ENCODE measurements at regions not wholly inside any gene's neighbourhood (a gene's known extent, or its start where the extent isn't known, plus 50 kb on each side); places are given as distances from the start of the nearest gene placed in this dataset.

- no peak for DNase-seq (ENCODE audit: extremely low read depth, insufficient read length)
Measured at GRCh38 chr13:34278780-34279179, 460.8 kb downstream of the RFC3 start.

DNA sequence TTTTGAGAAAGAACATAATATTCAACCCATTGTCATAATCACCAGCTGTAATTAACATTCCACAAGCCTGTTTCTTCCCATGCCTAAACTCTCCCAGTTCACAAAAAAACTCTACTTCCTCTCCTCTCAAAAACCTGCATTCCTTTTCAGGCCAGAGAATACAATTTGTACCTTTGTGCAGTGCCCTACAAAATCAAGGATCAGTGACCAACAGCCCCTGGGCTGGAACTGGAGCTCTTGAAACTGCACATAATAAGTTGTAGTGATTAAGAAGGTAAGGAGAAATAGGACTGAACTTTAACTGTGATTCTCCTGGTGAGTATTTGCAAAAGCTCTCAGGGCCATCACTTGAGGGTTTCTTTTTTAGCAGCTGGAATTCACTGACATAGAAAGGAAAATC is 472.7 kb downstream of the RFC3 start:
- Histone ChIP-seq H3K27me3 (replicated peaks; ENCODE audit: control insufficient read depth, insufficient read depth, low read length) (no peaks in the 10 kb centered on the region), H3K4me3 (replicated peaks; ENCODE audit: low read depth, low read length) (no peak overlapping the region), H3K36me3 (ENCODE audit: control insufficient read depth, insufficient read depth, low read length) (no peaks in the 10 kb centered on the region)
- no peak for TF ChIP-seq CTCF (IDR thresholded peaks at IDR 0.05; ENCODE audit: insufficient read depth, low read length, poor library complexity, severe bottlenecking)
- DNase-seq (ENCODE audit: extremely low read depth, insufficient read length) = no peak

More at GRCh38 chr13:34278780-34279179, 460.8 kb downstream of the RFC3 start:
- H3K36me3 ChIP-seq (ENCODE audit: control insufficient read depth, insufficient read depth, low read length) = no peaks in the 10 kb centered on the region
- H3K27me3 ChIP-seq (replicated peaks; ENCODE audit: control insufficient read depth, insufficient read depth, low read length) = no peaks in the 10 kb centered on the region
- TF ChIP-seq CTCF (IDR thresholded peaks at IDR 0.05; ENCODE audit: insufficient read depth, low read length, poor library complexity, severe bottlenecking) = no peak
- H3K4me3 ChIP-seq (replicated peaks; ENCODE audit: low read depth, low read length) = no peak overlapping the region

DNA sequence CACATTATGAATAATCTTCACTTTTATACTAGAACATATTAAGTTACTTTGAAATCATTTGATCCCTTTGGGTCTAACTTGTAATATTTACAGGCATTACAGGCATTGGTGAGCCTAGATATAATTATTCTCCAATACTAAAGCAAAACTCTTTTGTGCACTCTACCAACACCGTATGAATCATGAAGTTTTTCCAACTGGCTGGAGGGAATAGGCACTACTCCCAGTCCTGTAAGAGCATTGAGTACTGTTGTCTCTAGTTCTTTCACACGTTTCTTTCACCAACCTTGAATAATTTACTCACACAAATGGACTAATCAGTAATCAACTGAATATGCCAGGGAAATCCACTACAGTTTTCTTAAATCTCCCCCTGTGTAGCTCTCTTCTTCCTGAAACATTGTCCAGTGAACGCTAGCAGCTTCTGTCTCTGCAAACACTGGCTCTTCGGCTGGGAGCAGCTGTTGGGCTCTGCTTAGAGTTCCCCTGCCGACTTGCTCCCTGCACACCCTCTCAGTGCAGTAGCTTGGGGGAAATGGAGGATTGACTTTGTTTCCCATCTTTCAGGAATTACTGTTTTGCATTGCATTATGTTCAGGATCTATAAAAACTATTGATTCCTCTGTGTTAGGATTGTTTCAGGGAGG is 476.7 kb downstream of the RFC3 start:
- Histone ChIP-seq H3K27me3 (replicated peaks; ENCODE audit: control insufficient read depth, insufficient read depth, low read length) (no peaks in the 10 kb centered on the region), H3K4me3 (replicated peaks; ENCODE audit: low read depth, low read length) (no peak overlapping the region), H3K36me3 (ENCODE audit: control insufficient read depth, insufficient read depth, low read length) (no peaks in the 10 kb centered on the region)
- no peak for DNase-seq (ENCODE audit: extremely low read depth, insufficient read length)
- no peak for TF ChIP-seq CTCF (IDR thresholded peaks at IDR 0.05; ENCODE audit: insufficient read depth, low read length, poor library complexity, severe bottlenecking)

DNA sequence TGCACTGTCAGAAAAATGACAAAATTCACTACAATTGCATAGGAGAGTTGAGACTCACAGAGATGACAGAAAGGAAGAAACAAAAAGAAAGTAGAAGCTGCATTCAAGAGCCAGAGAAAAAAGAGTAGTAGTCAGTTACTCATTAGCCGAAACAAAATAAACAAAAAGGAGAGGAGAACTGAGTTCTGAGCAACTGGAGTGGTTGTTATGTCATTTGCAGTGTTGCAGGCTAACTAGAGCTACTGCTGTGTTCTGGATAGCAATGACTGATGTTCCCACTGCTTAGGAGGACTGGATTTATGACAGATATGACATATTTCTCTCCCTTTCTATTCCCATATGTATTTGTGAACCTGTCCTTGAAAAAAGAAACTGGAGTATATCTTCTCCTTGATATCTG is 482.6 kb downstream of the RFC3 start:
- Histone ChIP-seq H3K4me3 (replicated peaks; ENCODE audit: low read depth, low read length) (no peak overlapping the region), H3K27me3 (replicated peaks; ENCODE audit: control insufficient read depth, insufficient read depth, low read length) (no peaks in the 10 kb centered on the region), H3K36me3 (ENCODE audit: control insufficient read depth, insufficient read depth, low read length) (no peaks in the 10 kb centered on the region)
- no peak for TF ChIP-seq CTCF (IDR thresholded peaks at IDR 0.05; ENCODE audit: insufficient read depth, low read length, poor library complexity, severe bottlenecking)
- DNase-seq (ENCODE audit: extremely low read depth, insufficient read length) = no peak

GRCh38 chr13:34302596-34302995 is 484.6 kb downstream of the RFC3 start:
- no peak for TF ChIP-seq CTCF (IDR thresholded peaks at IDR 0.05; ENCODE audit: insufficient read depth, low read length, poor library complexity, severe bottlenecking)
- Histone ChIP-seq H3K4me3 (replicated peaks; ENCODE audit: low read depth, low read length) (no peak overlapping the region), H3K27me3 (replicated peaks; ENCODE audit: control insufficient read depth, insufficient read depth, low read length) (no peaks in the 10 kb centered on the region), H3K36me3 (ENCODE audit: control insufficient read depth, insufficient read depth, low read length) (no peaks in the 10 kb centered on the region)
- no peak for DNase-seq (ENCODE audit: extremely low read depth, insufficient read length)

- Histone ChIP-seq H3K4me3 (replicated peaks; ENCODE audit: low read depth, low read length) (no peak overlapping the region), H3K27me3 (replicated peaks; ENCODE audit: control insufficient read depth, insufficient read depth, low read length) (no peaks in the 10 kb centered on the region), H3K36me3 (ENCODE audit: control insufficient read depth, insufficient read depth, low read length) (no peaks in the 10 kb centered on the region)
- DNase-seq (ENCODE audit: extremely low read depth, insufficient read length) = no peak
- TF ChIP-seq CTCF (IDR thresholded peaks at IDR 0.05; ENCODE audit: insufficient read depth, low read length, poor library complexity, severe bottlenecking) = no peak
Measured at GRCh38 chr13:34303346-34303745, 485.4 kb downstream of the RFC3 start.
